OCI-LY7 (cell line): ENCODE measurements at regions not wholly inside any gene's neighbourhood (a gene's known extent, or its start where the extent isn't known, plus 50 kb on each side); places are given as distances from the start of the nearest gene placed in this dataset.

ENCODE experiments used
- EZH2phosphoT487 ChIP-seq: fragments of 200-600 bp; sonication (generic); IDR thresholded peaks from 2 replicates; pipeline ENCODE4 v1.6.1; 2018; ENCODE audit warnings: low read depth, borderline replicate concordance, mild to moderate bottlenecking, mixed run types, antibody characterized with exemption, low read length, moderate library complexity, mixed read lengths
- TF ChIP-seq, protein P1 (sequence below): fragments of 200-600 bp; sonication (generic); conservative IDR thresholded peaks from 2 replicates; pipeline ENCODE4 v1.5.1; 2014; ENCODE audit warnings: mild to moderate bottlenecking, antibody characterized with exemption, low read length, moderate library complexity, mixed read lengths

DNA sequence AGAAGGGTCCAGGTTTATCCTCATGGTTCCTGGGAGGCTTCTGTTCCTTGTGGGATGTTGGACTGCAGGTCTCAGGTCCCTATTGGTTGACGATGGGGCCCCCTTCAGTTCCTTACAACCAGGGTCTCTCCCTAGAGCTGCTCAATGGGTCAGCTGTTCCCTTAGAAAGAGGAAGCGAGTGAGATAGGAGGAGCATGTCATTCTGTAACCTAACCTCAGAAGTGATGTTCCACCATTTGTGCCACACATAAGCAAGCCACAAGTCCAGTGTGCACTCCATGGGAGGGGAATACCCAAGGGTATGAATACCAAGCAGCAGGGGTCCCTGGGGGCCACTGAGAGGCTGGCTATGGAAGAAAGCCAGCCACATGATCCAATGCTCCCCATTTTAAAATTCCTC lies 192.7 kb downstream of the GATA3 start:
- no peak for TF ChIP-seq EZH2phosphoT487
- TF ChIP-seq, protein P1, sequence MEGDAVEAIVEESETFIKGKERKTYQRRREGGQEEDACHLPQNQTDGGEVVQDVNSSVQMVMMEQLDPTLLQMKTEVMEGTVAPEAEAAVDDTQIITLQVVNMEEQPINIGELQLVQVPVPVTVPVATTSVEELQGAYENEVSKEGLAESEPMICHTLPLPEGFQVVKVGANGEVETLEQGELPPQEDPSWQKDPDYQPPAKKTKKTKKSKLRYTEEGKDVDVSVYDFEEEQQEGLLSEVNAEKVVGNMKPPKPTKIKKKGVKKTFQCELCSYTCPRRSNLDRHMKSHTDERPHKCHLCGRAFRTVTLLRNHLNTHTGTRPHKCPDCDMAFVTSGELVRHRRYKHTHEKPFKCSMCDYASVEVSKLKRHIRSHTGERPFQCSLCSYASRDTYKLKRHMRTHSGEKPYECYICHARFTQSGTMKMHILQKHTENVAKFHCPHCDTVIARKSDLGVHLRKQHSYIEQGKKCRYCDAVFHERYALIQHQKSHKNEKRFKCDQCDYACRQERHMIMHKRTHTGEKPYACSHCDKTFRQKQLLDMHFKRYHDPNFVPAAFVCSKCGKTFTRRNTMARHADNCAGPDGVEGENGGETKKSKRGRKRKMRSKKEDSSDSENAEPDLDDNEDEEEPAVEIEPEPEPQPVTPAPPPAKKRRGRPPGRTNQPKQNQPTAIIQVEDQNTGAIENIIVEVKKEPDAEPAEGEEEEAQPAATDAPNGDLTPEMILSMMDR = no peak
